Right lobe of liver (tissue), 6 donors: ENCODE measurements at regions not wholly inside any gene's neighbourhood (a gene's known extent, or its start where the extent isn't known, plus 50 kb on each side); places are given as distances from the start of the nearest gene placed in this dataset.

Source experiments
- ATAC-seq, 4 donors: fragments of 200-7000 bp; cut with Tn5 transposase; one replicate each; pipeline ENCODE4 v1.9.1; 2020; ENCODE audit warnings: mild to moderate bottlenecking in 4 of 4, moderate library complexity in 4 of 4
- DNase-seq, 3 donors: peaks; one replicate each; pipeline ENCODE4 v3.0.0-alpha.2; 2020
- H3K27ac ChIP-seq, 3 donors: fragments of 200-600 bp; one replicate each; pipeline ENCODE4 v1.8.0; 2022
- H3K27me3 ChIP-seq, 2 donors: fragments of 200-600 bp; one replicate each; pipeline ENCODE4 v1.8.0; 2022
- H3K36me3 ChIP-seq, 4 donors: fragments of 200-600 bp; sonication (generic) in 1 of 4; one replicate each; pipeline versions ENCODE4 v1.5.1 to v1.8.0; 2017 to 2022; ENCODE audit warnings: control low read depth in 1 of 4
- H3K4me1 ChIP-seq, 4 donors: fragments of 200-600 bp; sonication (generic) in 1 of 4; one replicate each; pipeline versions ENCODE4 v1.5.1 to v1.8.0; 2017 to 2022; ENCODE audit warnings: control low read depth in 1 of 4
- H3K4me3 ChIP-seq, 3 donors: fragments of 200-600 bp; one replicate each; pipeline ENCODE4 v1.8.0; 2022
- H3K9me3 ChIP-seq, 4 donors: fragments of 200-600 bp; sonication (generic) in 1 of 4; one replicate each; pipeline versions ENCODE4 v1.5.1 to v1.8.0; 2017 to 2022; ENCODE audit warnings: control low read depth in 1 of 4
- CTCF ChIP-seq, 4 donors: fragments of 200-600 bp in 3 of 4; fragments of 450-650 bp in 1 of 4; IDR thresholded peaks; one replicate each; pipeline versions ENCODE4 v1.5.1 to v1.8.0; 2016 to 2022; ENCODE audit warnings: antibody characterized with exemption in 4 of 4, mild to moderate bottlenecking in 2 of 4
- POLR2A ChIP-seq: fragments of 450-650 bp; IDR thresholded peaks from one replicate; pipeline ENCODE4 v1.6.1; 2017; ENCODE audit warnings: antibody characterized with exemption, mild to moderate bottlenecking
- WGBS: methylation state at CpG from one replicate; pipeline ENCODE4 v1.1.6; 2018; ENCODE audit warnings: low coverage, low lambda C conversion rate; ENCODE audit not compliant: insufficient coverage; ENCODE audit errors: missing lambda C conversion rate; 5-methylcytosine and 5-hydroxymethylcytosine counted together
- intact Hi-C, 2 donors: fragments of 100-400 bp; cut with DNase I; formaldehyde crosslinking; loops; one replicate each; pipeline versions ENCODE4 v1.11.2 to v1.14.1; 2022
- donor health status: DM: no; HTN: yes; CAD: no.
- donor health status: DM: no; HTN: no; CAD: no.
- donor health status: DM: no; HTN: no; CAD: no.
- donor health status: DM: no; HTN: yes; CAD: no.
- donor health status: DM: no; HTN: yes; CAD: no.

- WGBS, result 43% methylated on average over 3 of the region's 3 CpGs
- DNase-seq (no peak), ATAC-seq (no peak)
- Histone ChIP-seq H3K4me3 (no peak overlapping the region), H3K9me3 (no peaks in the 10 kb centered on the region), H3K27ac (no peak overlapping the region), H3K27me3 (no peaks in the 10 kb centered on the region), H3K36me3 (no peaks in the 10 kb centered on the region), H3K4me1 (no peaks in the 10 kb centered on the region)
- intact Hi-C loops, result no loop called here
- TF ChIP-seq POLR2A, result no peak
- no peak for TF ChIP-seq CTCF (IDR thresholded peaks at IDR 0.05)
Observed at GRCh38 chr4:36485885-36486284, 204.5 kb downstream of the DTHD1 start.

- 51% methylated on average over 2 of the region's 2 CpGs for WGBS
- intact Hi-C loops, result no loop called here
- no peaks in the 10 kb centered on the region for H3K4me1 ChIP-seq
- no peaks in the 10 kb centered on the region for H3K36me3 ChIP-seq
- no peak for DNase-seq
- ATAC-seq, result no peak
- TF ChIP-seq POLR2A, result no peak
- TF ChIP-seq CTCF (IDR thresholded peaks at IDR 0.05), result no peak
- H3K4me3 ChIP-seq, result no peak overlapping the region
- no peaks in the 10 kb centered on the region for H3K9me3 ChIP-seq
- H3K27me3 ChIP-seq, result no peaks in the 10 kb centered on the region
- no peak overlapping the region for H3K27ac ChIP-seq
Observed at GRCh38 chr4:36489798-36490197, 208.4 kb downstream of the DTHD1 start.

DNA sequence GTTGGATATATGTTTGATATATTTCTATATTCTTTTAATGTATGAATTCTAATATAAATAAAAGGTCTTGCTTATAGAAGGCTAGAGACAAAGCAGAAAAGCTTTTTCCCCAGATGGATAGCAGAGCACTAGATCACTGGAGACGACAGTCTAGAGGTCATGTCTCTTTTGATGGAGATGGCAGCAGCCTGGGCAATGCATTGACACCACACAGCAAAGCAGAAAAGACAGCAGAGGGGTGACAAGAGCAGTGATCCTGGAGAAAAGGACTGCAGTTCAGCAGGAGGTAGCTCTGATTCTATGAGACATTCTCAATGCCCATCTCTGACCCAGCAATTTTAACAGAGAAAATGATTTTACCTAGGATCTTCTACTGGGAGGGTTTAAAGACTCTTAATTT is 210.6 kb downstream of the DTHD1 start:
- no peak for ATAC-seq
- no peak for DNase-seq
- no peak overlapping the region for H3K4me3 ChIP-seq
- H3K36me3 ChIP-seq, result no peaks in the 10 kb centered on the region
- no peaks in the 10 kb centered on the region for H3K27me3 ChIP-seq
- TF ChIP-seq POLR2A, result no peak
- TF ChIP-seq CTCF (IDR thresholded peaks at IDR 0.05), result no peak
- WGBS, result 11% methylated on average over 1 of the region's 1 CpG
- no peaks in the 10 kb centered on the region for H3K9me3 ChIP-seq
- H3K27ac ChIP-seq, result no peak overlapping the region
- intact Hi-C loops, result no loop called here
- no peaks in the 10 kb centered on the region for H3K4me1 ChIP-seq

- H3K36me3 ChIP-seq, result no peaks in the 10 kb centered on the region
- no peak overlapping the region for H3K27ac ChIP-seq
- ATAC-seq, result no peak
- TF ChIP-seq POLR2A (no peak), CTCF (IDR thresholded peaks at IDR 0.05) (no peak)
- H3K27me3 ChIP-seq, result no peaks in the 10 kb centered on the region
- 68% methylated on average over 1 of the region's 1 CpG for WGBS
- no peaks in the 10 kb centered on the region for H3K4me1 ChIP-seq
- intact Hi-C loops, result no loop called here
- DNase-seq, result no peak
- no peaks in the 10 kb centered on the region for H3K9me3 ChIP-seq
- no peak overlapping the region for H3K4me3 ChIP-seq
Observed at GRCh38 chr4:36492590-36492989, 211.2 kb downstream of the DTHD1 start.

- no peak for DNase-seq
- intact Hi-C loops, result no loop called here
- Histone ChIP-seq H3K9me3 (no peaks in the 10 kb centered on the region), H3K36me3 (no peaks in the 10 kb centered on the region), H3K4me3 (no peak overlapping the region), H3K27me3 (no peaks in the 10 kb centered on the region), H3K27ac (no peak overlapping the region), H3K4me1 (no peaks in the 10 kb centered on the region)
- no peak for ATAC-seq
- TF ChIP-seq CTCF (IDR thresholded peaks at IDR 0.05), result no peak
- TF ChIP-seq POLR2A, result no peak
- WGBS, result 45% methylated on average over 1 of the region's 1 CpG
Observed at GRCh38 chr4:36493251-36493650, 211.8 kb downstream of the DTHD1 start.
